ENCODE measurements at regions not wholly inside any gene's neighbourhood (a gene's known extent, or its start where the extent isn't known, plus 50 kb on each side); places are given as distances from the start of the nearest gene placed in this dataset.

DNA sequence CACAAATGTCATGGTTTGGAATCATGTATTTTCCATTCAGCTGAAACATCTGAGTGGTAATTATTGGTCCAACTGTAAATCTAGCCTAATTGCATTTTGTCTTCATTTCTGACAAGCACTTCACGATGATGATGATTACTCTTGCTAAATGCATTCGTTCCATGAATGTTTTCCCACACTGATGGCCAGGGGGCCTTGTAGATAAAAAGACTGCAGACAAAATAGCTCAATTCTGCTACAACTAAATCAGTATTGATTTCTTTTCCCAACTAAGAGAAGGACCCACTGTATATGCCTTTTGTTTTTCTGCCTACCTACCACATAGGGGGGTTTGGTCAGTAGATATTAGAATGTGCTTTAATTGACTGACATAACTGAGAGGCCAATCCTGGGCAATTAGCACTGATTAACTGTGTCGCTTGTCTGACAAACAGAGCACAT lies 1351.3 kb upstream of the NUDT12 start:
- TF ChIP-seq, protein P1, sequence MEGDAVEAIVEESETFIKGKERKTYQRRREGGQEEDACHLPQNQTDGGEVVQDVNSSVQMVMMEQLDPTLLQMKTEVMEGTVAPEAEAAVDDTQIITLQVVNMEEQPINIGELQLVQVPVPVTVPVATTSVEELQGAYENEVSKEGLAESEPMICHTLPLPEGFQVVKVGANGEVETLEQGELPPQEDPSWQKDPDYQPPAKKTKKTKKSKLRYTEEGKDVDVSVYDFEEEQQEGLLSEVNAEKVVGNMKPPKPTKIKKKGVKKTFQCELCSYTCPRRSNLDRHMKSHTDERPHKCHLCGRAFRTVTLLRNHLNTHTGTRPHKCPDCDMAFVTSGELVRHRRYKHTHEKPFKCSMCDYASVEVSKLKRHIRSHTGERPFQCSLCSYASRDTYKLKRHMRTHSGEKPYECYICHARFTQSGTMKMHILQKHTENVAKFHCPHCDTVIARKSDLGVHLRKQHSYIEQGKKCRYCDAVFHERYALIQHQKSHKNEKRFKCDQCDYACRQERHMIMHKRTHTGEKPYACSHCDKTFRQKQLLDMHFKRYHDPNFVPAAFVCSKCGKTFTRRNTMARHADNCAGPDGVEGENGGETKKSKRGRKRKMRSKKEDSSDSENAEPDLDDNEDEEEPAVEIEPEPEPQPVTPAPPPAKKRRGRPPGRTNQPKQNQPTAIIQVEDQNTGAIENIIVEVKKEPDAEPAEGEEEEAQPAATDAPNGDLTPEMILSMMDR (IDR thresholded peaks at IDR 0.05): no peak
- no peak for TF ChIP-seq POLR2AphosphoS5 (IDR thresholded peaks at IDR 0.05)
- no peak for TF ChIP-seq EP300 (IDR thresholded peaks at IDR 0.05)
- no peak for TF ChIP-seq POLR2A (IDR thresholded peaks at IDR 0.05)
- intact Hi-C loops (cut with DNase I): no loop called here
- no peak for DNase-seq
- 80 to 87% methylated on average over 3 of the region's 3 CpGs for WGBS, 2 donors
- H3K27me3 ChIP-seq: no peaks in the 10 kb centered on the region
- no peaks in the 10 kb centered on the region for H3K36me3 ChIP-seq
- no peak overlapping the region for H3K4me3 ChIP-seq
- H3K27ac ChIP-seq: no peak overlapping the region
- no peaks in the 10 kb centered on the region for H3K9me3 ChIP-seq
- H3K4me1 ChIP-seq: no peaks in the 10 kb centered on the region

GRCh38 chr5:104909803-104910202 lies 1347.2 kb upstream of the NUDT12 start:
- DNase-seq: no peak
- H3K9me3 ChIP-seq: no peaks in the 10 kb centered on the region
- no peaks in the 10 kb centered on the region for H3K27me3 ChIP-seq
- no peak overlapping the region for H3K4me3 ChIP-seq
- 82 to 90% methylated on average over 2 of the region's 2 CpGs for WGBS, 2 donors
- intact Hi-C loops (cut with DNase I): no loop called here
- TF ChIP-seq EP300 (IDR thresholded peaks at IDR 0.05): no peak
- no peak for TF ChIP-seq POLR2AphosphoS5 (IDR thresholded peaks at IDR 0.05)
- no peak for TF ChIP-seq POLR2A (IDR thresholded peaks at IDR 0.05)
- TF ChIP-seq, protein P1 (IDR thresholded peaks at IDR 0.05): no peak
- H3K27ac ChIP-seq: no peak overlapping the region
- H3K36me3 ChIP-seq: no peaks in the 10 kb centered on the region
- no peaks in the 10 kb centered on the region for H3K4me1 ChIP-seq

GRCh38 chr5:104904561-104904960 lies 1342.0 kb upstream of the NUDT12 start:
- DNase-seq: no peak
- TF ChIP-seq, protein P1 (IDR thresholded peaks at IDR 0.05): no peak
- TF ChIP-seq POLR2A (IDR thresholded peaks at IDR 0.05) (no peak), EP300 (IDR thresholded peaks at IDR 0.05) (no peak), POLR2AphosphoS5 (IDR thresholded peaks at IDR 0.05) (no peak)
- no peaks in the 10 kb centered on the region for H3K4me1 ChIP-seq
- H3K4me3 ChIP-seq: no peak overlapping the region
- intact Hi-C loops (cut with DNase I): no loop called here
- no peaks in the 10 kb centered on the region for H3K27me3 ChIP-seq
- H3K27ac ChIP-seq: no peak overlapping the region
- no peaks in the 10 kb centered on the region for H3K36me3 ChIP-seq
- WGBS, 2 donors: 87 to 89% methylated on average over 1 of the region's 1 CpG
- no peaks in the 10 kb centered on the region for H3K9me3 ChIP-seq

DNA sequence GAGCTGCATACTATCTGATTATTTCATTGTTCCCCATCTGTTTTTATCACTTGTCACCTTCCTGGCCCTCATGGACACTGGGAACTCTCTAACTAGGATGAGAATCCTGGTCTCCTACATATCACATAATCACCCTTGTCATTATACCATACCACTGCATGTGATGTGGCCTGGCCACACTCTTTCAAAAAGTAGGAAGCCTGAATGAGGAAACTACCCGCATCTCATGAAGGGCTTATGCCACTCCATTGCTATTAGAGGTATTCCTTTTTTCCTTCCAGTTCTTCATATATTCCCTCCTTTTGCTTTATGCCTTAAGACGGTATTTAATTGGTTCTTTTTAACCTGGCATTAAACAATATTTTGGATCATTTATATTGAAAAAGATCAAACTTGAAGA lies 1341.4 kb upstream of the NUDT12 start:
- H3K27ac ChIP-seq: no peak overlapping the region
- no peak for DNase-seq
- intact Hi-C loops (cut with DNase I): no loop called here
- no peak for TF ChIP-seq POLR2A (IDR thresholded peaks at IDR 0.05)
- no peak for TF ChIP-seq POLR2AphosphoS5 (IDR thresholded peaks at IDR 0.05)
- TF ChIP-seq EP300 (IDR thresholded peaks at IDR 0.05): no peak
- TF ChIP-seq, protein P1 (IDR thresholded peaks at IDR 0.05): no peak
- no peaks in the 10 kb centered on the region for H3K27me3 ChIP-seq
- no peaks in the 10 kb centered on the region for H3K36me3 ChIP-seq
- 48 to 96% methylated on average over 2 of the region's 2 CpGs for WGBS, 2 donors
- H3K9me3 ChIP-seq: no peaks in the 10 kb centered on the region
- H3K4me3 ChIP-seq: no peak overlapping the region
- H3K4me1 ChIP-seq: no peaks in the 10 kb centered on the region

DNA sequence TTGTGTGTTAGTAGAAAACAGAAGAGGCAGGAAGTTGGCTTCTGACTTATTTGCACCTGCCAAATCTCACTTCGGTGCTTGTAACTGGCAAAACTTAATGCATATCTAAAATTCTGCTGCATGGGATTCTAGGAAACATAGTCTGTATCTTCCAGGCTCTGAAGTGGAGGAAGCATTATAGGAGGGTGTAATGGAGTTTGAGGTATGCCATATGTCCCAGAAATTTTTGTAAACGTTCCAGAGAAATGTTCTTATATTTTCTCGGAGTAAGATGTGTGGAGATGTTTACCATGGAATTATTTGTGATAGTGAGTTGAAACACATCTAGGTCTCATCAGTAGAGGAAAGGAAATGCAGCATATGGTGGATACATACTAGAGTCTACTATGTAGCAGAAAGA lies 1329.0 kb upstream of the NUDT12 start:
- Histone ChIP-seq H3K4me1 (peaks cover 0 to 5% (median 0%) of the 10 kb centered on the region in 4 donors), H3K4me3 (no peak overlapping the region), H3K9me3 (no peaks in the 10 kb centered on the region), H3K36me3 (no peaks in the 10 kb centered on the region), H3K27me3 (no peaks in the 10 kb centered on the region), H3K27ac (no peak overlapping the region)
- intact Hi-C loops (cut with DNase I): no loop called here
- DNase-seq: no peak
- no peak for TF ChIP-seq EP300 (IDR thresholded peaks at IDR 0.05)
- no peak for TF ChIP-seq POLR2AphosphoS5 (IDR thresholded peaks at IDR 0.05)
- 67 to 80% methylated on average over 3 of the region's 3 CpGs for WGBS, 2 donors

Data from sigmoid colon (tissue), 6 donors.